C4-2B (cell line): ENCODE measurements at regions not wholly inside any gene's neighbourhood (a gene's known extent, or its start where the extent isn't known, plus 50 kb on each side); places are given as distances from the start of the nearest gene placed in this dataset.

Experiments used
- H3K27ac ChIP-seq: fragments of 450-650 bp; 2 replicates; pipeline ENCODE4 v1.5.1; 2017
- CTCF ChIP-seq: fragments of 450-650 bp; conservative IDR thresholded peaks from 2 replicates; pipeline ENCODE4 v1.5.1; 2017; ENCODE audit warnings: mild to moderate bottlenecking
- ZFX ChIP-seq: fragments of 450-650 bp; IDR thresholded peaks from 2 replicates; pipeline ENCODE4 v1.6.1; 2017

- TF ChIP-seq ZFX = no peak
- TF ChIP-seq CTCF = no peak
- no peak overlapping the region for H3K27ac ChIP-seq
These were observed 1492.4 kb upstream of the FLRT2 start for GRCh38 chr14:84037593-84037992.

GRCh38 chr14:84040101-84040500 is 1489.8 kb upstream of the FLRT2 start:
- TF ChIP-seq ZFX (no peak), CTCF (no peak)
- H3K27ac ChIP-seq = no peak overlapping the region

DNA sequence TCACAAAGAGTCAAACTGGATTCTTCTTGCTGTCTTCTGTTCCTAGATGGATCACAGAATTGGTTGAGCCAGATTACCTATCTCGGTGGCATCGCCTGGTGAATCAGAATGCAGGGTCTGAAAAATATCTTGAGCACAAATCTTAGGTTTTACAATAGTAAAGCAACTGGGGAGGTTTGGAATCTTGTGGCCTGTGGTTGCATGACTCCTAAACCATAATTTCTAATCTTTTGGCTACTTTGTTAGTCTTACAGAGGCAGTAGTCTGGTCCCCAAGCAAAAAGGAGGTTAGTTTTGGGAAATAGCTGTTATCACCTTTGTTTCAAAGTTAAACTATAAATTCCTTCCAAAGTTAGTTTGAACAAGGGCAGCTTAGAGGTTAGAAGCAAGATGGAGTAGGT is 1488.5 kb upstream of the FLRT2 start:
- TF ChIP-seq ZFX (no peak), CTCF (no peak)

DNA sequence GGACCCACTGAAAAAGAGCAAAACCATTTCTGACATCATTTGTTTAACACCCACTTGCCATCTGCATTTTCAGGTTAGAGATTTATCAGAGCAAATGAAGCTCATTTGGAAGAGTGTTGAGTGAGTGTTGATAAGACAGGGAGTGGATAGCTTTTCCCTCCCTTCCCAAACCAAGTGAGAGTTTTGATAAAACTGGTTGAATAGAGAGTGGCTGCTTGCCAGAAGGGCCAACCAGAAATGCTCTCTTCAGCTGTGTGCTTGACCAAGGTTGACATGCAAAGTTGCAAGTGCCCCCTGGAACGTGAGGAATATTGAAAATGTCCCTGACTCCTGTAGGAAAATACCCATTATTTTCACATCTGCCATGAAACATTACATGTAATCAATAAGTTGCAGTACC is 1487.0 kb upstream of the FLRT2 start:
- TF ChIP-seq ZFX = no peak
- TF ChIP-seq CTCF = no peak
- no peak overlapping the region for H3K27ac ChIP-seq

More for the DNA sequence above, 1488.5 kb upstream of the FLRT2 start:
- no peak overlapping the region for H3K27ac ChIP-seq

DNA sequence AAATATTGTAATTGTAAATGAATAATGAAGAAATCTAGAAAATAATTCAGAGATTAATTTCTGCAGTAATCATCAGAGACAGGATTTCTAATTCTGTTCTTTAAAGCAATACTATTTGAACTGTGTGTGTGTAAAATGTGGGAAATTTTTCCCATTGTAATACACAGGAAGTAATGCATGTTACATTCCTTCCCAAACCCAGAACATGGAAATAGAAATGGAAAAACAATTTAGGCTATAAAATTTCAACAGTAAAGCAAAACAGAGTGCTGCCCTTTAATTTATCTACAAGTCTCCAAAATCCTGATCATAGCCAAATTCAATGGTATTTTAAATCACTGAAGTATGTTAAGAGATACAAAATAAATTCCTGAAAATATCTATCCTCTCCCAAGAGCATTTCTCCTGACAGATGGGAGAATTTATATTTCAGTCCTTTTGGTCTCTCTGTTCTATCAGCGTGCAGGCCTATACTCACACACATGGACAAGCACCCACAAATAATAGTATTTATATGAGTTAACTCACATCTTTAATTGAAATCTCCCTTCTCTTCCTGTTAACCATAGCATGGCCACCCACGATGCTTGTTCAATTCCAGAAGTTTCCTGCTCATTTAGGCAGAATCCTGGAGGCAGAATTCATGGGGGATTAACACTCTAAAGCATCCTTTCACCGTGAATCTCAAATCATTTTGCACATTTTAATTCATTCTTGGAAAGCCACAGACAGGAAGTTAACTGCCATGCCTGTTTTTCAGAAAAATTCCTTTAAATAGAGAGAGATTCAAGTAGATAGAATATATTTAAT is 1465.4 kb upstream of the FLRT2 start:
- TF ChIP-seq CTCF (no peak), ZFX (no peak)
- no peak overlapping the region for H3K27ac ChIP-seq

DNA sequence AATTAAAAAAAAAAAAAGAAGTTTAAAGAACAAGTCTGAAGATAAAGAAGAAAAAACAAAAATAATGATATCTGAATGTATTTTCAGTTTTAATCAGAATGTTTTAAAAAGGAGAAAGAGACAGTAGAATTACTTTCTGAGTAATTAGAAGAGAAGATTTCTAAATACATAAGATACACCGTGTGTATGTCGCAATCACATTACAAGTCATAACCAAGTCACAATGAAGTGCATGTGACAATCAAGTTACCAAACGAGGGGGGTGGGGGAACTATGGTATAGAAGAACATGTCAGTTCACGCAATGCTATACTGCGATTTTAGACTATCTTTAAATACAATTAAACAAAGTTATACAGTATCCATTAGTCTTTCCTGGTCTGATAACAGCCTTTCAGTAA is 1464.1 kb upstream of the FLRT2 start:
- TF ChIP-seq CTCF (no peak), ZFX (no peak)
- no peak overlapping the region for H3K27ac ChIP-seq

- TF ChIP-seq ZFX = no peak
- TF ChIP-seq CTCF = no peak
- H3K27ac ChIP-seq = no peak overlapping the region
These were observed 1461.7 kb upstream of the FLRT2 start for GRCh38 chr14:84068288-84068687.
